ENCODE measurements at regions not wholly inside any gene's neighbourhood (a gene's known extent, or its start where the extent isn't known, plus 50 kb on each side); places are given as distances from the start of the nearest gene placed in this dataset.

GRCh38 chr9:84062538-84062937 is 81.9 kb downstream of the RMI1 start:
- Histone ChIP-seq H3K4me1 (ENCODE audit: insufficient read depth) (peaks cover 1% of the 10 kb centered on the region), H3K27me3 (no peaks in the 10 kb centered on the region)
- 62 to 64% (median 64%) methylated on average over 1 of the region's 1 CpG for WGBS, 3 donors

GRCh38 chr9:84067821-84068220 is 87.2 kb downstream of the RMI1 start:
- Histone ChIP-seq H3K27ac (no peak overlapping the region), H3K36me3 (no peaks in the 10 kb centered on the region), H3K27me3 (no peaks in the 10 kb centered on the region), H3K4me1 (ENCODE audit: insufficient read depth) (no peaks in the 10 kb centered on the region), H3K9me3 (no peaks in the 10 kb centered on the region), H3K4me3 (no peak overlapping the region)
- intact Hi-C loops (cut with DNase I) = no loop called here
- no peak for DNase-seq
- WGBS, 3 donors = 91 to 94% (median 93%) methylated on average over 2 of the region's 2 CpGs
- no peak for TF ChIP-seq POLR2A (IDR thresholded peaks at IDR 0.05)
- TF ChIP-seq, protein P1, sequence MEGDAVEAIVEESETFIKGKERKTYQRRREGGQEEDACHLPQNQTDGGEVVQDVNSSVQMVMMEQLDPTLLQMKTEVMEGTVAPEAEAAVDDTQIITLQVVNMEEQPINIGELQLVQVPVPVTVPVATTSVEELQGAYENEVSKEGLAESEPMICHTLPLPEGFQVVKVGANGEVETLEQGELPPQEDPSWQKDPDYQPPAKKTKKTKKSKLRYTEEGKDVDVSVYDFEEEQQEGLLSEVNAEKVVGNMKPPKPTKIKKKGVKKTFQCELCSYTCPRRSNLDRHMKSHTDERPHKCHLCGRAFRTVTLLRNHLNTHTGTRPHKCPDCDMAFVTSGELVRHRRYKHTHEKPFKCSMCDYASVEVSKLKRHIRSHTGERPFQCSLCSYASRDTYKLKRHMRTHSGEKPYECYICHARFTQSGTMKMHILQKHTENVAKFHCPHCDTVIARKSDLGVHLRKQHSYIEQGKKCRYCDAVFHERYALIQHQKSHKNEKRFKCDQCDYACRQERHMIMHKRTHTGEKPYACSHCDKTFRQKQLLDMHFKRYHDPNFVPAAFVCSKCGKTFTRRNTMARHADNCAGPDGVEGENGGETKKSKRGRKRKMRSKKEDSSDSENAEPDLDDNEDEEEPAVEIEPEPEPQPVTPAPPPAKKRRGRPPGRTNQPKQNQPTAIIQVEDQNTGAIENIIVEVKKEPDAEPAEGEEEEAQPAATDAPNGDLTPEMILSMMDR (IDR thresholded peaks at IDR 0.05) = no peak
- no peak for TF ChIP-seq EP300 (IDR thresholded peaks at IDR 0.05)

More at GRCh38 chr9:84062538-84062937, 81.9 kb downstream of the RMI1 start:
- Histone ChIP-seq H3K36me3 (no peaks in the 10 kb centered on the region), H3K27ac (no peak overlapping the region), H3K4me3 (no peak overlapping the region), H3K9me3 (no peaks in the 10 kb centered on the region)
- TF ChIP-seq EP300 (IDR thresholded peaks at IDR 0.05) (no peak), POLR2A (IDR thresholded peaks at IDR 0.05) (no peak)
- TF ChIP-seq, protein P1 (IDR thresholded peaks at IDR 0.05) = no peak
- no peak for DNase-seq
- intact Hi-C loops (cut with DNase I) = no loop called here

- H3K4me1 ChIP-seq (ENCODE audit: insufficient read depth) = no peaks in the 10 kb centered on the region
Observed at GRCh38 chr9:84068872-84069271, 88.3 kb downstream of the RMI1 start.

GRCh38 chr9:84070590-84070989 is 90.0 kb downstream of the RMI1 start:
- Histone ChIP-seq H3K4me1 (ENCODE audit: insufficient read depth) (no peaks in the 10 kb centered on the region), H3K27ac (no peak overlapping the region), H3K9me3 (no peaks in the 10 kb centered on the region), H3K4me3 (no peak overlapping the region), H3K27me3 (no peaks in the 10 kb centered on the region), H3K36me3 (no peaks in the 10 kb centered on the region)
- no peak for DNase-seq
- TF ChIP-seq, protein P1 (IDR thresholded peaks at IDR 0.05) = no peak
- TF ChIP-seq EP300 (IDR thresholded peaks at IDR 0.05) (no peak), POLR2A (IDR thresholded peaks at IDR 0.05) (no peak)
- 84 to 88% (median 86%) methylated on average over 8 of the region's 8 CpGs for WGBS, 3 donors
- intact Hi-C loops (cut with DNase I) = no loop called here

More at GRCh38 chr9:84068872-84069271, 88.3 kb downstream of the RMI1 start:
- Histone ChIP-seq H3K4me3 (no peak overlapping the region), H3K36me3 (no peaks in the 10 kb centered on the region), H3K9me3 (no peaks in the 10 kb centered on the region), H3K27ac (no peak overlapping the region), H3K27me3 (no peaks in the 10 kb centered on the region)
- intact Hi-C loops (cut with DNase I) = no loop called here
- TF ChIP-seq, protein P1 (IDR thresholded peaks at IDR 0.05) = no peak
- TF ChIP-seq EP300 (IDR thresholded peaks at IDR 0.05) (no peak), POLR2A (IDR thresholded peaks at IDR 0.05) (no peak)
- no peak for DNase-seq
- WGBS, 3 donors = 52 to 70% (median 55%) methylated on average over 5 of the region's 5 CpGs

Measured in ovary (tissue), 7 donors.